HCT116 (cell line): ENCODE measurements at regions not wholly inside any gene's neighbourhood (a gene's known extent, or its start where the extent isn't known, plus 50 kb on each side); places are given as distances from the start of the nearest gene placed in this dataset.

Experiments used
- ATAC-seq: fragments of 200-7000 bp; cut with Tn5 transposase; 2 replicates; pipeline ENCODE4 v1.9.1; 2020; ENCODE audit warnings: mild to moderate bottlenecking, moderate library complexity
- BruUV-seq: library from RNA; stranded (reverse); fragments of 400-500 nt; replicated peaks from 2 replicates; lab custom pipeline; 2021; lab: Mats Ljungman, UMichigan
- CTCF ChIA-PET: fragments of 300-600 bp; sonication (Branson Sonifier 250); formaldehyde crosslinking; loops from one replicate; lab custom pipeline; 2021; ENCODE audit warnings: antibody characterized with exemption; lab: Charles Lee
- POLR2A ChIA-PET: fragments of 300-600, 350-600 bp; sonication (Branson Sonifier 250); formaldehyde crosslinking; loops from one replicate; lab custom pipeline; 2021; ENCODE audit warnings: antibody characterized with exemption; lab: Charles Lee
- RAD21 ChIA-PET, 2 experiments: fragments of 300-600 bp; sonication (Branson Sonifier 250); formaldehyde crosslinking; loops; one replicate each; lab custom pipeline; 2023; ENCODE audit warnings: low total read pairs in 2 of 2; ENCODE audit not compliant: uncharacterized antibody in 2 of 2, unreplicated experiment in 2 of 2, low non-redundant PET in 1 of 2; lab: Charles Lee
- DNase-seq: peaks from one replicate; pipeline ENCODE4 v3.0.0-alpha.2; 2010; ENCODE audit warnings: low read depth, low spot score
- H2AFZ ChIP-seq: fragments of 200-600 bp; shearing (Covaris generic), sonication (generic); 2 replicates; pipeline ENCODE4 v1.6.1; 2017; ENCODE audit warnings: low read depth, mixed run types, mixed read lengths, antibody characterized with exemption, low read length; ENCODE audit not compliant: poor library complexity, severe bottlenecking
- H3K27ac ChIP-seq: 2 replicates; pipeline ENCODE4 v1.5.1; 2012; ENCODE audit warnings: low read depth, low read length
- H3K27me3 ChIP-seq: fragments of 200-600 bp; sonication (generic); 2 replicates; pipeline ENCODE4 v1.6.1; 2016; ENCODE audit warnings: mixed run types, low read length, mixed read lengths; ENCODE audit not compliant: insufficient read depth
- H3K36me3 ChIP-seq, 2 experiments: fragments of 200-500 bp in 1 of 2; fragments of 200-600 bp in 1 of 2; sonication (Bioruptor generic) in 1 of 2; sonication (generic) in 1 of 2; 2 replicates each; pipeline versions ENCODE4 v1.5.1 to v1.6.1; 2014 to 2016; ENCODE audit warnings: low read length in 2 of 2, inconsistent platforms in 1 of 2, mixed read lengths in 1 of 2, mixed run types in 1 of 2; ENCODE audit not compliant: insufficient read depth in 2 of 2, control insufficient read depth in 1 of 2
- H3K4me1 ChIP-seq, 2 experiments: fragments of 200-600 bp in 1 of 2; sonication (generic) in 1 of 2; 2 replicates each; pipeline versions ENCODE4 v1.5.1 to v1.6.1; 2012 to 2017; ENCODE audit warnings: low read length in 2 of 2, inconsistent platforms in 1 of 2, mild to moderate bottlenecking in 1 of 2, mixed read lengths in 1 of 2, mixed run types in 1 of 2, moderate library complexity in 1 of 2; ENCODE audit not compliant: insufficient read depth in 2 of 2, control insufficient read depth in 1 of 2
- H3K4me2 ChIP-seq: fragments of 200-600 bp; sonication (generic); 2 replicates; pipeline ENCODE4 v1.6.1; 2017; ENCODE audit warnings: mixed run types, low read length, mixed read lengths
- H3K4me3 ChIP-seq, 2 experiments: fragments of 200-600 bp in 1 of 2; sonication (generic) in 1 of 2; replicated peaks in 1 of 2; 2 replicates each; pipeline ENCODE4 v1.5.1; 2011 to 2016; ENCODE audit warnings: low read length in 2 of 2, control low read depth in 1 of 2, low read depth in 1 of 2, mild to moderate bottlenecking in 1 of 2, mixed read lengths in 1 of 2, mixed run types in 1 of 2
- H3K79me2 ChIP-seq: fragments of 200-600 bp; sonication (generic); 2 replicates; pipeline ENCODE4 v1.6.1; 2017; ENCODE audit warnings: mild to moderate bottlenecking, mixed run types, low read length, moderate library complexity, mixed read lengths; ENCODE audit not compliant: insufficient read depth
- H3K9ac ChIP-seq: fragments of 200-600 bp; sonication (generic); 2 replicates; pipeline ENCODE4 v1.6.1; 2016; ENCODE audit warnings: low read length, mixed read lengths
- H3K9me2 ChIP-seq: fragments of 200-600 bp; sonication (generic), shearing (Covaris generic); 2 replicates; pipeline ENCODE4 v1.6.1; 2017; ENCODE audit warnings: mixed run types, mild to moderate bottlenecking, moderate library complexity; ENCODE audit not compliant: insufficient read depth
- H3K9me3 ChIP-seq, 2 experiments: fragments of 200-500 bp in 1 of 2; fragments of 200-600 bp in 1 of 2; sonication (Bioruptor generic) in 1 of 2; sonication (generic) in 1 of 2; 2 replicates each; pipeline ENCODE4 v1.6.1; 2014 to 2017; ENCODE audit warnings: low read length in 2 of 2, mixed read lengths in 2 of 2, inconsistent platforms in 1 of 2, low read depth in 1 of 2, mild to moderate bottlenecking in 1 of 2, mixed run types in 1 of 2, moderate library complexity in 1 of 2; ENCODE audit not compliant: control insufficient read depth in 1 of 2, insufficient read depth in 1 of 2
- H4K20me1 ChIP-seq: fragments of 200-600 bp; sonication (generic), shearing (Covaris generic); 2 replicates; pipeline ENCODE4 v1.6.1; 2017; ENCODE audit warnings: mixed run types, mild to moderate bottlenecking, moderate library complexity; ENCODE audit not compliant: insufficient read depth
- CBX3 ChIP-seq: IDR thresholded peaks from 2 replicates; pipeline ENCODE4 v1.6.1; 2012; ENCODE audit warnings: low read depth
- CEBPB ChIP-seq: IDR thresholded peaks from 2 replicates; pipeline ENCODE4 v1.6.1; 2012; ENCODE audit warnings: low read depth
- CTCF ChIP-seq, 3 experiments: fragments of 200-600 bp in 1 of 3; sonication (generic) in 1 of 3; IDR thresholded peaks in 2 of 3; conservative IDR thresholded peaks in 1 of 3; 2 replicates each; pipeline ENCODE4 v1.5.1; 2012 to 2017; ENCODE audit warnings: low read depth in 2 of 3, low read length in 2 of 3, antibody characterized with exemption in 1 of 3, borderline replicate concordance in 1 of 3, control low read depth in 1 of 3, mild to moderate bottlenecking in 1 of 3, mixed read lengths in 1 of 3, mixed run types in 1 of 3, moderate library complexity in 1 of 3; ENCODE audit not compliant: insufficient read depth in 1 of 3
- EGR1 ChIP-seq: IDR thresholded peaks from 2 replicates; pipeline ENCODE4 v1.6.1; 2012; ENCODE audit warnings: low read depth
- ELF1 ChIP-seq: IDR thresholded peaks from 2 replicates; pipeline ENCODE4 v1.6.1; 2012; ENCODE audit warnings: low read depth, borderline replicate concordance
- MAX ChIP-seq: IDR thresholded peaks from 2 replicates; pipeline ENCODE4 v1.6.1; 2012
- REST ChIP-seq: IDR thresholded peaks from 2 replicates; pipeline ENCODE4 v1.6.1; 2012; ENCODE audit warnings: low read depth
- SIN3A ChIP-seq: IDR thresholded peaks from 2 replicates; pipeline ENCODE4 v1.6.1; 2012; ENCODE audit warnings: low read depth
- SP1 ChIP-seq: IDR thresholded peaks from 2 replicates; pipeline ENCODE4 v1.6.1; 2012; ENCODE audit warnings: low read depth
- SRF ChIP-seq: IDR thresholded peaks from 2 replicates; pipeline ENCODE4 v1.6.1; 2012; ENCODE audit warnings: low read depth
- ZBTB33 ChIP-seq: IDR thresholded peaks from 2 replicates; pipeline ENCODE4 v1.6.1; 2011; ENCODE audit warnings: mild to moderate bottlenecking, low read length, moderate library complexity; ENCODE audit not compliant: insufficient replicate concordance; ENCODE audit errors: extremely low read depth
- ZFX ChIP-seq: fragments of 450-650 bp; IDR thresholded peaks from 2 replicates; pipeline ENCODE4 v1.6.1; 2017
- intact Hi-C: fragments of 100-400 bp; cut with micrococcal nuclease; formaldehyde crosslinking; loops from 2 replicates; pipeline ENCODE4 v1.10.0; 2022

GRCh38 chr7:124113045-124113444 lies 80.2 kb upstream of the TMEM229A start:
- H3K27ac ChIP-seq: no peak overlapping the region
- no peak overlapping the region for H3K4me2 ChIP-seq
- RAD21 ChIA-PET: no interaction called here
- H3K4me1 ChIP-seq: no peaks in the 10 kb centered on the region
- BruUV-seq: no TSS peak
- H3K36me3 ChIP-seq: no peaks in the 10 kb centered on the region
- TF ChIP-seq MAX: no peak
- no peak for TF ChIP-seq ZFX
- TF ChIP-seq SRF: no peak
- TF ChIP-seq ZBTB33: no peak
- TF ChIP-seq EGR1: no peak
- TF ChIP-seq REST: no peak
- TF ChIP-seq SIN3A: no peak
- TF ChIP-seq SP1: no peak
- no peak for TF ChIP-seq CEBPB
- no peak for TF ChIP-seq ELF1
- TF ChIP-seq CTCF (IDR thresholded peaks at IDR 0.05 in 2 of 3, conservative IDR thresholded peaks at IDR 0.05 in 1 of 3; ENCODE audit: borderline replicate concordance in 1 of 3, insufficient read depth in 1 of 3, low read depth in 2 of 3, low read length in 2 of 3): no peak
- no peak for TF ChIP-seq CBX3
- H3K9ac ChIP-seq: no peak overlapping the region
- 0 out of 4 replicates have a peak, but pooled peaks cover 0 to 4% of the 10 kb centered on the region in 2 experiments for H3K9me3 ChIP-seq
- intact Hi-C loops: no loop called here
- DNase-seq: no peak
- POLR2A ChIA-PET: no interaction called here
- H3K4me3 ChIP-seq: no peak overlapping the region
- no peak overlapping the region for H2AFZ ChIP-seq
- H3K9me2 ChIP-seq: no peaks in the 10 kb centered on the region
- CTCF ChIA-PET: no interaction called here
- no peaks in the 10 kb centered on the region for H3K27me3 ChIP-seq
- H3K79me2 ChIP-seq: no peaks in the 10 kb centered on the region
- ATAC-seq: no peak
- H4K20me1 ChIP-seq: no peaks in the 10 kb centered on the region; the same call in 1 of the 2 replicates
